AG09319 (cell line): ENCODE measurements at regions not wholly inside any gene's neighbourhood (a gene's known extent, or its start where the extent isn't known, plus 50 kb on each side); places are given as distances from the start of the nearest gene placed in this dataset.

Experiments
- DNase-seq: peaks from one replicate; pipeline ENCODE4 v3.0.0-alpha.2; 2010; ENCODE audit warnings: low read depth; ENCODE audit errors: extremely low read depth
- TF ChIP-seq, protein P1 (sequence below): IDR thresholded peaks from 2 replicates; pipeline ENCODE4 v1.5.1; 2011; ENCODE audit warnings: low read depth, mild to moderate bottlenecking, inconsistent platforms, low read length, moderate library complexity

DNA sequence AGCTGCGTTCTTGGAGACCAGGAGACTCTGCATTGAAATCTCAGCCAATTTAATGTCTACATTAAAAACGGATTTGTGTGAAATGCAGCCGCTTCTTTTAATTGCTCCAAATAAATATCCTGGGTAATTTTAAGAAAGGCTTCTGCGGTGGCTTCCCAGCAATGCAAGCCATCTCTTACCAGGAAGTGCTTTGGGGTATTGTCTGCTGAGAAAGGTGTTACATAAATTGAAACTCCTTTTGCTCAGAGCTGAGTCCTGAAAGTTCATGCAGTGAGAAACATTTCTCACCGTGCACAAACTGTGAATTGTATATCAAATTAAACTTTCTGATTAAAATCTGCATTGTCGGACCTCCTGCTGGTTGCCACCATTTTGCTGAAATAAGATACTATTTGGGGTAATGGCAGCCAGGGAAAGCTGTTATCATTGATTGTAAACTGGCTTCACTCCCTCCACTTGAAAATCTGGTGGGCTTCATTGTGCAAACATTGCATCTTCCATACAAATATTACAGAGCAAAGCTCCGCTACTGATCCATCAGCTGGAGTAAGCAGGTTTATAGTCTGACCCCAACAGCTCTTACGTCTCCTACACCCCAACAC, 59.5 kb downstream of the ZIC5 start:
- TF ChIP-seq, protein P1, sequence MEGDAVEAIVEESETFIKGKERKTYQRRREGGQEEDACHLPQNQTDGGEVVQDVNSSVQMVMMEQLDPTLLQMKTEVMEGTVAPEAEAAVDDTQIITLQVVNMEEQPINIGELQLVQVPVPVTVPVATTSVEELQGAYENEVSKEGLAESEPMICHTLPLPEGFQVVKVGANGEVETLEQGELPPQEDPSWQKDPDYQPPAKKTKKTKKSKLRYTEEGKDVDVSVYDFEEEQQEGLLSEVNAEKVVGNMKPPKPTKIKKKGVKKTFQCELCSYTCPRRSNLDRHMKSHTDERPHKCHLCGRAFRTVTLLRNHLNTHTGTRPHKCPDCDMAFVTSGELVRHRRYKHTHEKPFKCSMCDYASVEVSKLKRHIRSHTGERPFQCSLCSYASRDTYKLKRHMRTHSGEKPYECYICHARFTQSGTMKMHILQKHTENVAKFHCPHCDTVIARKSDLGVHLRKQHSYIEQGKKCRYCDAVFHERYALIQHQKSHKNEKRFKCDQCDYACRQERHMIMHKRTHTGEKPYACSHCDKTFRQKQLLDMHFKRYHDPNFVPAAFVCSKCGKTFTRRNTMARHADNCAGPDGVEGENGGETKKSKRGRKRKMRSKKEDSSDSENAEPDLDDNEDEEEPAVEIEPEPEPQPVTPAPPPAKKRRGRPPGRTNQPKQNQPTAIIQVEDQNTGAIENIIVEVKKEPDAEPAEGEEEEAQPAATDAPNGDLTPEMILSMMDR = no peak
- no peak for DNase-seq

DNA sequence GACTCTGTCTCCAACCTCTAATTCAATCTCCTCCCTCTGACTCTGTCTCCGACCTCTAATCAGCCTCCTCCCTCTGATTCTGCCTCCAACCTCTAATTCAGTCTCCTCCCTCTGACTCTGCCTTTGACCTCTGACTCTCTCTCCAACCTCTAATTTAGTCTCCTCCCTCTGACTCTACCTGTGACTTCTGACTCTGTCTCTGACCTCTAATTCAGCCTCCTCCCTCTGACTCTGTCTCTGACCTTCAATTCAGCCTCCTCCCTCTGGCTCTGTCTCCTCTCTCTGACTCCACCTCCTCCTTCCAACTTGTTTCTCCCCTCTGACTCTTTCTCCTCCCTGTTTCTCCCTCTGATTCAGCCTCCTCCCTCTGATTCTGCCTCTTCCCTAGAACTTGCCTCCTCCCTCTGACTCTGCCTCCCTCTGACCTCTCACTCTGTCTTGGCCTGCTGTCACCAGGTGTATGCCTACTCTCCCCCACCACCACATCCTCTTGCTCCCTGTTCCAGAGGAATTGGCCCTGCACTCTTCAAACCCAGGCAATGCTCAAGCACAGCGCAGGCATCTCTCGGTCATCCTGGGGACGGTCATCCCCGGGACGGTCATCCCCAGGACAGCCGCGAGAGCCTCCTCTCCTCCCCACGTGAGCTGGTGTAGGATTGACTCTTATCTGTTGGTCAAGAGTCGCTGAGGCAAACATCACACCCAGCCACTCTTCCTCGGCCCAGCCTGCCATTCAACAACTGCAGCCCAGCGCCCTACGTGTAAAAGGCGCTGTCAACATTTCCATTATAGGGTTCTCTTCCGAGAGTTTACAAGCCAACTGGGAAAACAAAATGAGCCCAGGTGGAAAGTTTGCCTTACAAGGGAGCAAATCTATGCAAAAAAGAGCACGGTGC, 60.2 kb downstream of the ZIC5 start:
- TF ChIP-seq, protein P1 = no peak
- no peak for DNase-seq

DNA sequence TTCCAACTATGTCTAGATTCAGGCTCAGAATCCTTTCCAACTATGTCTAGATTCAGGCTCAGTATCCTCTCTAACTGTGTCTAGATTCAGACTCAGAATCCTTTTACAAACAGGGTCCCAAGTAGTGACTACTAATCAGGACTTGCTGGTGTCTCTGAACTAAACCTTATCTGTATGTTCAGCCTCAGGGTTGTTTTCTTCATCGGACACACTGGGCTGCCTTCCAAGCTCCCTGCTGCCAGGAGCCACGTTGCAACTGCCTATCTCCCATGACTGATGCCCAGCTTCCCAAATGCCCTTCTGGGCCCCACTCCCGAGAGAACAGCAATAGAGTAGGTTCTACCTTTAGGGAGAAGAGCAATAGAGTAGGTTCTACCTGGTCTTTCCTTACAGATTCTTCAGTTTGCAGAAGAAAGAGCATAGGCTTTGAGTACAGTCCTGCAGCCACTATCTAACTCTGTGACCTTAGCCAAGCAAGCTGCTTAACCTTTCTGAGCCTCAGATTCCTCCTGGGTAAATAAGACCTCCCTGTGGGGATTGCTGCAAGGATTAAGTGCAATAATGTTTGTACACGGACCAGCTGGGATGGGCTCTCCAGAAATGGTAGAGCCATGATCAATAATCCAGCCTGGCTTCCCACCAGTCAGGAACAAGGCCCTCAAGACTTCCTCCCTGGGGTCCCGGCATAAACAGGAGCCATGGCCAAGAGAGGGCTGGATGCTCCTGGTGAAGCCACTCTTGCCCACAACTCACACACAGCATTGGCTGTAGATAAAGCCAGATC, 61.5 kb downstream of the ZIC5 start:
- no peak for DNase-seq
- TF ChIP-seq, protein P1 = no peak

- DNase-seq = no peak
- TF ChIP-seq, protein P1 = no peak
These were observed 62.3 kb downstream of the ZIC5 start for GRCh38 chr13:99909097-99909835.

DNA sequence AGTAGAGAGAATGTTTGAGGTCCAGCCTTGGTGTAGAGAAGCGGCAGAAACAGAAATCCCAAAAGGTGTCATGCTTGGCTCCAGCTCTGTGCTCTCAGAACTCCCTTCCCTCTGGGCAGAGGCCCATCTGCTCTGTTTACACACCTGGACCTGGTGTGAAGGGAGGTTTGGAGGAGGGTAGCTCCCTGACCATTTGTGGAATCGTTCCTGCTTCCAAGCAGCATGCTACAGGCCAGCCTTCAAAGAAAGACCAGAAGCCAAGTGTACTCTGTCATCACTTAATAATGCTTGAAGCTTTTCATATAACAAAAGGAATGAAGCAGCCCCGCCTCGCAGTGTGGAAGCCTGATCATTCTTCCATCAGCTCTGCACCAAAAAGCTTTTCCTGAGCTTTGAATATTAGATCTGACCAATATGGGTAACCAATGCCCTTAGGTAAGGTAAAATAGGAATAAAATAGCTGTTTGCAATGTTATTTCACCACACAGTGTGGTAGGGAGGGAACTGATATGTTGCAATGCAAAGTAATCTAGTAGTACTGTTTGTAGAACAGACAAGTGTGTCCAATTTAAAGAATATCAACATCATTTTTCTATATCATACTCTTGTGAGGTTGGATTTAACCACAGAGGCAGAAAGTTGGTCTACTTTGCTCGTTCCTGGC, 63.3 kb downstream of the ZIC5 start:
- no peak for DNase-seq
- TF ChIP-seq, protein P1 = no peak

DNA sequence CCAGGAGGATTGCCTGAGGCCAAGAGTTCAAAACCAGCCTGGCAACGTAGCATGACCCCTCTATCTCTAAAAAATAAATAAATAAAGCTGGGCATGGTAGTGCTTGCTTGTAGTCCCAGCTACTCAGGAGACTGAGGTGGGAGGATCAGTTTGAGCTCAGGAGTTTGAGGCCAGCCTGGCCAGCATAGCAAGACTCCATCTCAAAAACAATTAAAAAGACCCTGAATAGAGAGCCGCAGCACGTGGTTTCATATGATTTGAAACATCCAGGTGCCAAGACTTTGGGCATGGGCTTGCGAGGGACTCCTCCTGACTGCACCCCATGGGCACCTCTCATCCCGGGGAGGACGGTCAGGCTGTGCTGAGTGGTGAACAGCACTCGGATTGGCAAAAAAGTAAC, 63.9 kb downstream of the ZIC5 start:
- TF ChIP-seq, protein P1 = no peak
- DNase-seq = no peak
